ENCODE measurements at regions not wholly inside any gene's neighbourhood (a gene's known extent, or its start where the extent isn't known, plus 50 kb on each side); places are given as distances from the start of the nearest gene placed in this dataset.

DNA sequence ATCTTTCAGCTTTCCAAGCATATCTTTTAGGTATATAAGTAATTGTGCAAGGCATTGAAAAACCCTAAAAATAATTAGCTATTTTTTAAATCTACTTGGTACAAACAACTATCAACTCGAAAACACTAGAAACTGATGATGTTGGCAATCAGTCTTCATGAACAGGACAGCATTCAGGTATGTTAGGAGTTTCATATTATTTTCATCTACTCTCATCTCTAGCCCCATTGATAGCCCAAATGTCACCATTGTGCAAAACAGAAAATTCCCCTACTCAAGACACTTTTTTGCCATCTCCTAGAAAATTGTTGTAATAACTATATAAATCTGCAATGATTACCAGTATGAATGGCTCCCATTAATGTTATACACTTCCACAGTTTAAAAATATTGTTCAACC lies 144.5 kb upstream of the KRAS start:
- TF ChIP-seq L3MBTL2 (conservative IDR thresholded peaks at IDR 0.05) (no peak), ZNF384 (IDR thresholded peaks at IDR 0.05) (no peak), FOXK2 (IDR thresholded peaks at IDR 0.05) (no peak), SP1 (IDR thresholded peaks at IDR 0.05) (no peak), LEF1 (IDR thresholded peaks at IDR 0.05; ENCODE audit: borderline replicate concordance) (no peak), FOXM1 (IDR thresholded peaks at IDR 0.05; ENCODE audit: borderline replicate concordance) (no peak), BHLHE40 (IDR thresholded peaks at IDR 0.05; ENCODE audit: borderline replicate concordance) (no peak)
- TF ChIP-seq, protein P1, sequence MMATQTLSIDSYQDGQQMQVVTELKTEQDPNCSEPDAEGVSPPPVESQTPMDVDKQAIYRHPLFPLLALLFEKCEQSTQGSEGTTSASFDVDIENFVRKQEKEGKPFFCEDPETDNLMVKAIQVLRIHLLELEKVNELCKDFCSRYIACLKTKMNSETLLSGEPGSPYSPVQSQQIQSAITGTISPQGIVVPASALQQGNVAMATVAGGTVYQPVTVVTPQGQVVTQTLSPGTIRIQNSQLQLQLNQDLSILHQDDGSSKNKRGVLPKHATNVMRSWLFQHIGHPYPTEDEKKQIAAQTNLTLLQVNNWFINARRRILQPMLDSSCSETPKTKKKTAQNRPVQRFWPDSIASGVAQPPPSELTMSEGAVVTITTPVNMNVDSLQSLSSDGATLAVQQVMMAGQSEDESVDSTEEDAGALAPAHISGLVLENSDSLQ (IDR thresholded peaks at IDR 0.05): no peak
